ENCODE measurements at regions not wholly inside any gene's neighbourhood (a gene's known extent, or its start where the extent isn't known, plus 50 kb on each side); places are given as distances from the start of the nearest gene placed in this dataset.
"Not testable (repeated sequence)": the region's sequence is repeated elsewhere in the genome, so short reads cannot be mapped to it uniquely, and the experiment has no call there.

GRCh38 chr1:148347781-148348180 lies 135.3 kb downstream of the PPIAL4G start:
- Mint-ChIP-seq H3K9me3 (no peaks in the 10 kb centered on the region), H3K4me1 (peaks cover 6% of the 10 kb centered on the region), H3K36me3 (no peaks in the 10 kb centered on the region), H3K27ac (no peak overlapping the region), H3K4me3 (no peak overlapping the region), H3K27me3 (ENCODE audit: low read depth) (peaks cover 53% of the 10 kb centered on the region)
- no peak for DNase-seq (ENCODE audit: low spot score in 2 of 2, unreplicated experiment in 2 of 2)
- TF ChIP-seq CTCF (IDR thresholded peaks at IDR 0.05; ENCODE audit: unreplicated experiment), result no peak

- DNase-seq (ENCODE audit: low spot score in 2 of 2, unreplicated experiment in 2 of 2); H3K4me3 Mint-ChIP-seq: not testable (repeated sequence)
These were observed 137.4 kb downstream of the PPIAL4G start for GRCh38 chr1:148345659-148346151.

GRCh38 chr1:148344651-148345050 lies 138.5 kb downstream of the PPIAL4G start:
- not testable (repeated sequence) for H3K4me1 Mint-ChIP-seq, H3K36me3 Mint-ChIP-seq
- H3K27me3 Mint-ChIP-seq (ENCODE audit: low read depth), result peaks cover 24% of the 10 kb centered on the region

More at GRCh38 chr1:148345659-148346151, 137.4 kb downstream of the PPIAL4G start:
- H3K4me1 Mint-ChIP-seq, H3K9me3 Mint-ChIP-seq, H3K36me3 Mint-ChIP-seq: not testable (repeated sequence)
- H3K27me3 Mint-ChIP-seq (ENCODE audit: low read depth), result peaks cover 34% of the 10 kb centered on the region
- peak overlapping the region; percentile 7 for H3K27ac Mint-ChIP-seq

GRCh38 chr1:148341729-148342128 lies 141.4 kb downstream of the PPIAL4G start:
- not testable (repeated sequence) for H3K27ac Mint-ChIP-seq; H3K4me3 Mint-ChIP-seq; DNase-seq (ENCODE audit: low spot score in 2 of 2, unreplicated experiment in 2 of 2); H3K9me3 Mint-ChIP-seq; H3K27me3 Mint-ChIP-seq (ENCODE audit: low read depth); H3K36me3 Mint-ChIP-seq
- peaks cover 18% of the 10 kb centered on the region for H3K4me1 Mint-ChIP-seq

More at GRCh38 chr1:148344651-148345050, 138.5 kb downstream of the PPIAL4G start:
- DNase-seq (ENCODE audit: low spot score in 2 of 2, unreplicated experiment in 2 of 2); H3K27ac Mint-ChIP-seq; H3K4me3 Mint-ChIP-seq; H3K9me3 Mint-ChIP-seq: not testable (repeated sequence)

- not testable (repeated sequence) for H3K9me3 Mint-ChIP-seq; DNase-seq (ENCODE audit: low spot score in 2 of 2, unreplicated experiment in 2 of 2); H3K36me3 Mint-ChIP-seq; H3K27me3 Mint-ChIP-seq (ENCODE audit: low read depth)
- H3K4me3 Mint-ChIP-seq, result peak overlapping the region; percentile 82
- H3K27ac Mint-ChIP-seq, result peak overlapping the region; percentile 97
- H3K4me1 Mint-ChIP-seq, result peaks cover 38% of the 10 kb centered on the region
These were observed 146.8 kb downstream of the PPIAL4G start for GRCh38 chr1:148336121-148336918.

GRCh38 chr1:148334339-148335130 lies 148.6 kb downstream of the PPIAL4G start:
- Mint-ChIP-seq H3K4me3 (peak overlapping the region; percentile 82), H3K36me3 (no peaks in the 10 kb centered on the region), H3K27me3 (ENCODE audit: low read depth) (peaks cover 3% of the 10 kb centered on the region), H3K4me1 (peaks cover 38% of the 10 kb centered on the region), H3K9me3 (no peaks in the 10 kb centered on the region), H3K27ac (peak overlapping the region; percentile 97)
- TF ChIP-seq CTCF (IDR thresholded peaks at IDR 0.05; ENCODE audit: unreplicated experiment), result no peak
- peak; percentile 37 to 74 for DNase-seq (ENCODE audit: low spot score in 2 of 2, unreplicated experiment in 2 of 2)

- H3K36me3 Mint-ChIP-seq, result no peaks in the 10 kb centered on the region
- no peak for DNase-seq (ENCODE audit: low spot score in 2 of 2, unreplicated experiment in 2 of 2)
- H3K27ac Mint-ChIP-seq, result peak overlapping the region; percentile 97
- H3K4me1 Mint-ChIP-seq, result peaks cover 38% of the 10 kb centered on the region
- no peak for TF ChIP-seq CTCF (IDR thresholded peaks at IDR 0.05; ENCODE audit: unreplicated experiment)
- peak overlapping the region; percentile 82 for H3K4me3 Mint-ChIP-seq
- no peaks in the 10 kb centered on the region for H3K9me3 Mint-ChIP-seq
- no peaks in the 10 kb centered on the region for H3K27me3 Mint-ChIP-seq (ENCODE audit: low read depth)
These were observed 149.2 kb downstream of the PPIAL4G start for GRCh38 chr1:148333875-148334338.

Measured in mesothelial cell of epicardium (in vitro differentiated cells).